ENCODE measurements at regions not wholly inside any gene's neighbourhood (a gene's known extent, or its start where the extent isn't known, plus 50 kb on each side); places are given as distances from the start of the nearest gene placed in this dataset.

- TF ChIP-seq CTCF (IDR thresholded peaks at IDR 0.05; ENCODE audit: low read depth, low read length) (no peak), POLR2A (IDR thresholded peaks at IDR 0.05; ENCODE audit: extremely low read depth, insufficient read length) (no peak)
These were observed 50.6 kb upstream of the C3orf80 start for GRCh38 chr3:160174621-160175020.
